ENCODE measurements at regions not wholly inside any gene's neighbourhood (a gene's known extent, or its start where the extent isn't known, plus 50 kb on each side); places are given as distances from the start of the nearest gene placed in this dataset.

DNA sequence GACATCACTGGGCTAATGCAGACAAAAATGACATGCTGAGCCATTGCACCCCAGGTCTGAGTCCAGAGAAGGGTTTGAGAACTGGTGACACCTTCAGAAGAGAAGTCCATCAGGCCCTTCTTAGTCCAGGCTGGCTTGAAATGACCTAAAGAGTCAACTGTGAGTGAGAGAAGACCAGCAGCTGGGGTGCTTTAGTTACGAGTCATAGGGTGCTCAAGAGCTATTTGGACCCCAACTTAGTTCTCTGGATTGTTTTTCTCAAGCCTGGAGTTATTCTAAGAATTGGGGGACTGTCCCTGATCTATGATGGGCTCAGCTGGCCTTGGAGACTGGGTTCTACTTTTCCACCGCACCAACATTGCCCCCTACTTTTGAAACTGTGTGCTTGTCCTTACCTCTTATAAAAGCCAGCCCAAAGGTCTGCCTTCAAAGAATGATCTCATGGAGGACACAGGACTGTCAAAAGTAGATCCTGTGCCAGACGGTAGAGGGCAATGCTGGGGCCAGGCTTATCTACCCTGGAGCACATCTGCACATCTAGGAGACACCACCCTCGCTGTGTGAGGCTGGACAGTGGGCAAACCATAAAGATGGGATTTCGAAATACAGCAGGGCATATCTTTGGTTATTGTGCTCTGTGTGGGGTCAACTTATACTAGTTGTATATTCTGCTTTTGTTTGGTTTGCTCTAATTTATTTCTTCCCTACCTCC lies 333.0 kb upstream of the SLC14A2 start:
- TF ChIP-seq, protein P1, sequence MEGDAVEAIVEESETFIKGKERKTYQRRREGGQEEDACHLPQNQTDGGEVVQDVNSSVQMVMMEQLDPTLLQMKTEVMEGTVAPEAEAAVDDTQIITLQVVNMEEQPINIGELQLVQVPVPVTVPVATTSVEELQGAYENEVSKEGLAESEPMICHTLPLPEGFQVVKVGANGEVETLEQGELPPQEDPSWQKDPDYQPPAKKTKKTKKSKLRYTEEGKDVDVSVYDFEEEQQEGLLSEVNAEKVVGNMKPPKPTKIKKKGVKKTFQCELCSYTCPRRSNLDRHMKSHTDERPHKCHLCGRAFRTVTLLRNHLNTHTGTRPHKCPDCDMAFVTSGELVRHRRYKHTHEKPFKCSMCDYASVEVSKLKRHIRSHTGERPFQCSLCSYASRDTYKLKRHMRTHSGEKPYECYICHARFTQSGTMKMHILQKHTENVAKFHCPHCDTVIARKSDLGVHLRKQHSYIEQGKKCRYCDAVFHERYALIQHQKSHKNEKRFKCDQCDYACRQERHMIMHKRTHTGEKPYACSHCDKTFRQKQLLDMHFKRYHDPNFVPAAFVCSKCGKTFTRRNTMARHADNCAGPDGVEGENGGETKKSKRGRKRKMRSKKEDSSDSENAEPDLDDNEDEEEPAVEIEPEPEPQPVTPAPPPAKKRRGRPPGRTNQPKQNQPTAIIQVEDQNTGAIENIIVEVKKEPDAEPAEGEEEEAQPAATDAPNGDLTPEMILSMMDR (IDR thresholded peaks at IDR 0.05) = peak; percentile 15; the same call in 1 of the 2 replicates

DNA sequence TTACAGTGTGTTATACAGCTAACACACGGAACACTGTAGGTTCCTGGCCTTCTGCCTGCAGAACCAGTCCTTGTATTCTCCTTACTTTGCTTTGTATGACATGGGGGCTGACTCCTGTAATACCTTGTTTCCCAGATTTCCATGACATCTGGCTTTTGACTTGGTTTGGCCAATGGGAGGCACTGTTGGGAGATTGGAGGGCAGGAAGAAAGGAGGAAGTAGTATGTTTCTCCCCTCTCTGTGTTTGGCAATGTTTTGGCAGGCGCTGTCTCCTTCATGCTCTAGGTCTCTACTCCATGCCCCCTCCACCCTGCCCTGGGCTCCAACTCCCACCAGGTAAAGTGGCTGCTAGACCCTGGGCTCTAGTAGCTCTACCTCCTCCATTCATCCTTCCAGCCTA lies 331.1 kb upstream of the SLC14A2 start:
- TF ChIP-seq, protein P1 (IDR thresholded peaks at IDR 0.05) = no peak

- TF ChIP-seq, protein P1 (IDR thresholded peaks at IDR 0.05) = no peak
These were observed 330.4 kb upstream of the SLC14A2 start for GRCh38 chr18:45284851-45285250.

DNA sequence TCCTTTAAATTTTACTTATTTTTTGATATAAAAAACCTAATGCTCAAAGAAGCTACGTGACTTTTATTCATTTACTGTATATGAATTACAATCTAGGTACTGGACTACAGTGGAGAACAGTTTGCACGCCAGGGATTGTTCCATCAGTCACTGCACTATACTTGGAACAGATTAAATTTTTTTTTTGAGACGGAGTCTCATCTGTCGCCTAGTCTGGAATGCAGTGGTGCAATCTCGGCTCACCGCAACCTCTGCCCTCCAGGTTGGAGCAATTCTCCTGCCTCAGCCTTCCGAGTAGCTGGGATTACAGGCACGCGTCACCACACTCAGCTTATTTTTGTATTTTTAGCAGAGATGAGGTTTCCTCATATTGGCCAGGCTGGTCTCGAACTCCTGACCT lies 330.0 kb upstream of the SLC14A2 start:
- TF ChIP-seq, protein P1 (IDR thresholded peaks at IDR 0.05) = no peak

DNA sequence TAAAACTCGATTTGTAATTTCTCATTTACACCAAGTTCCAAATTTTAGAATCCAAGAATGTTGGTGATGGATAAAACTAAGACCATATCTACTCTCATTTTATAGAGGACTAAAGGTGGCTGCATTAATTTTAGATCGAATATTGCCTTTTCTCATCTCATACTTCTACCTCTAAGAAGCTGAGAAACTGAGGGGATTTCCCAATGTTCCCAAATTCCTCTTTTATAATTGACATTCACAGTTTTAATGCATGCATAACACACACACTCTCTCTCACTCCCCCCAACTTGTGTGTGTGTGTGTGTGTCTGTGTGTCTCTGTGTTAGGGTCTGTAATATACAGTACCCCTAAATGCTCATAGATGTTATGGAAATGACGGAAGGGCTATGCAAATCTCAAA lies 328.8 kb upstream of the SLC14A2 start:
- TF ChIP-seq, protein P1 (IDR thresholded peaks at IDR 0.05) = no peak

GRCh38 chr18:45287531-45287930 lies 327.7 kb upstream of the SLC14A2 start:
- TF ChIP-seq, protein P1 (IDR thresholded peaks at IDR 0.05) = no peak

GRCh38 chr18:45290364-45290763 lies 324.9 kb upstream of the SLC14A2 start:
- TF ChIP-seq, protein P1 (IDR thresholded peaks at IDR 0.05) = no peak

All from LNCAP (cell line).